Cardiac muscle cell (in vitro differentiated cells and primary cell): ENCODE measurements at regions not wholly inside any gene's neighbourhood (a gene's known extent, or its start where the extent isn't known, plus 50 kb on each side); places are given as distances from the start of the nearest gene placed in this dataset.

Experiments used
- DNase-seq, 2 donors: peaks; one replicate each; pipeline versions ENCODE4 v3.0.0 to v3.0.0-alpha.2; 2010 to 2017; ENCODE audit warnings: low read depth in 1 of 2, low spot score in 1 of 2
- H3K27ac ChIP-seq: fragments of 200-600 bp; sonication (generic); 2 replicates; pipeline ENCODE4 v1.5.1; 2016
- H3K27me3 ChIP-seq: fragments of 200-600 bp; sonication (generic); 2 replicates; pipeline ENCODE4 v1.6.0; 2016; ENCODE audit warnings: control low read depth
- H3K36me3 ChIP-seq: fragments of 200-600 bp; sonication (generic); 2 replicates; pipeline ENCODE4 v1.5.1; 2016; ENCODE audit warnings: control low read depth
- H3K4me1 ChIP-seq: fragments of 200-600 bp; sonication (generic); 2 replicates; pipeline ENCODE4 v1.8.1; 2017; ENCODE audit warnings: low read depth, mild to moderate bottlenecking, mixed run types
- H3K4me3 ChIP-seq: fragments of 200-600 bp; sonication (generic); 2 replicates; pipeline ENCODE4 v1.5.1; 2016; ENCODE audit warnings: mild to moderate bottlenecking
- H3K9me3 ChIP-seq: fragments of 200-600 bp; sonication (generic); 2 replicates; pipeline ENCODE4 v1.5.1; 2017; ENCODE audit warnings: low read depth, mild to moderate bottlenecking, control low read depth
- CTCF ChIP-seq: IDR thresholded peaks from 2 replicates; pipeline ENCODE4 v1.5.1; 2012; ENCODE audit warnings: low read depth, mild to moderate bottlenecking, low read length

- H3K36me3 ChIP-seq: no peaks in the 10 kb centered on the region
- no peaks in the 10 kb centered on the region for H3K9me3 ChIP-seq
- no peaks in the 10 kb centered on the region for H3K27me3 ChIP-seq
- no peak for DNase-seq
- peaks cover 5% of the 10 kb centered on the region for H3K4me1 ChIP-seq
- TF ChIP-seq CTCF: no peak
- H3K27ac ChIP-seq: no peak overlapping the region
- H3K4me3 ChIP-seq: no peak overlapping the region
Measured at GRCh38 chr3:144516026-144516425, 544.4 kb downstream of the DIPK2A start.

GRCh38 chr3:144516589-144516988 lies 545.0 kb downstream of the DIPK2A start:
- Histone ChIP-seq H3K27ac (no peak overlapping the region), H3K4me3 (no peak overlapping the region), H3K9me3 (no peaks in the 10 kb centered on the region), H3K36me3 (no peaks in the 10 kb centered on the region), H3K27me3 (no peaks in the 10 kb centered on the region), H3K4me1 (peaks cover 5% of the 10 kb centered on the region)
- TF ChIP-seq CTCF: no peak
- DNase-seq: no peak

GRCh38 chr3:144521131-144521530 lies 549.5 kb downstream of the DIPK2A start:
- DNase-seq: no peak
- Histone ChIP-seq H3K4me3 (no peak overlapping the region), H3K9me3 (no peaks in the 10 kb centered on the region), H3K27ac (no peak overlapping the region), H3K36me3 (no peaks in the 10 kb centered on the region), H3K27me3 (no peaks in the 10 kb centered on the region), H3K4me1 (peaks cover 2% of the 10 kb centered on the region)
- no peak for TF ChIP-seq CTCF

- Histone ChIP-seq H3K4me1 (no peaks in the 10 kb centered on the region), H3K27ac (no peak overlapping the region), H3K27me3 (no peaks in the 10 kb centered on the region), H3K4me3 (no peak overlapping the region), H3K9me3 (no peaks in the 10 kb centered on the region), H3K36me3 (no peaks in the 10 kb centered on the region)
- TF ChIP-seq CTCF: no peak
- DNase-seq: no peak
Measured at GRCh38 chr3:144522456-144522855, 550.8 kb downstream of the DIPK2A start.

GRCh38 chr3:144523396-144523795 lies 551.8 kb downstream of the DIPK2A start:
- H3K4me3 ChIP-seq: no peak overlapping the region
- TF ChIP-seq CTCF: no peak
- no peak for DNase-seq
- no peaks in the 10 kb centered on the region for H3K9me3 ChIP-seq
- peaks cover 6% of the 10 kb centered on the region for H3K4me1 ChIP-seq
- no peaks in the 10 kb centered on the region for H3K27me3 ChIP-seq
- no peak overlapping the region for H3K27ac ChIP-seq
- H3K36me3 ChIP-seq: no peaks in the 10 kb centered on the region

GRCh38 chr3:144524531-144524930 lies 552.9 kb downstream of the DIPK2A start:
- TF ChIP-seq CTCF: no peak
- no peak for DNase-seq
- no peaks in the 10 kb centered on the region for H3K36me3 ChIP-seq
- H3K27ac ChIP-seq: no peak overlapping the region
- no peaks in the 10 kb centered on the region for H3K27me3 ChIP-seq
- no peak overlapping the region for H3K4me3 ChIP-seq
- H3K9me3 ChIP-seq: no peaks in the 10 kb centered on the region
- H3K4me1 ChIP-seq: peaks cover 17% of the 10 kb centered on the region
